NCI-H1092 treated with DMSO at 0.1 percent for 48 hours (cell line): ENCODE measurements at regions not wholly inside any gene's neighbourhood (a gene's known extent, or its start where the extent isn't known, plus 50 kb on each side); places are given as distances from the start of the nearest gene placed in this dataset.

ENCODE experiments used
- DNase-seq: peaks from one replicate; lab custom pipeline; 2025; lab: John Stamatoyannopoulos, UW

DNA sequence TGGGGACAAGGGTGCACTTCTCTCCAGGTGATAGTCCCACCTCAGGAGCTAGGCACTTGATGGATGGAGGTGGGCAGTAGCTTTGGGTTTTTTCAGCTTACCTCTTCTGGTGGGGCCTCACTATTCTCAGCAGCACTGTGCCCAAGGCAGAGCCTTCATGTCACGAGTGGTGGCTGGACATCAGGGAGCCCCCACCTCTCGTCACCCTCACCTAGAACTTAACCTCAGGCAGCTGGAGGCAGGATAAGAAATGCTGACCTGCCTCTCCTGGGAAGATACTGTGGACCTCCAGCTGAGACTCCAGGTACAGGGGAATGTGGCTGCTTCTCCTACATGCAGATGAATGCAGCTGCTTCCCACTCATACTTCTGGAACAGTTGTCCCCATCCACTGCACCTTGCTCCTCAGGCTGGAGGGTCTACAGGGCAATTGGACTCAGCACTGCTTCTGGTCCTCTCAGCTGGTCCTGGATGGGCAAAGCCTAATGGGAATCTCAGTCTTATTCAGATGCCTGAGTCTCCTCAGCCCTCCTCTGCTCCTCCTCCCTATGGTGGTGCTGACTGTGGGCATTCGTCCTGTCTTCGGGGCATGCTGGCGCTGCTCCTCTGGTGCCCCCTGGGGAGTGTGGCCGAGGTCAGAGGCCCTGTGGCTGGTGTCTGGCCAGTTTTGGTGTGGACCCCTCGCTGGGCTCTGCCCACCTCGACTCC lies 129.9 kb downstream of the KLF13 start:
- DNase-seq, result no peak

DNA sequence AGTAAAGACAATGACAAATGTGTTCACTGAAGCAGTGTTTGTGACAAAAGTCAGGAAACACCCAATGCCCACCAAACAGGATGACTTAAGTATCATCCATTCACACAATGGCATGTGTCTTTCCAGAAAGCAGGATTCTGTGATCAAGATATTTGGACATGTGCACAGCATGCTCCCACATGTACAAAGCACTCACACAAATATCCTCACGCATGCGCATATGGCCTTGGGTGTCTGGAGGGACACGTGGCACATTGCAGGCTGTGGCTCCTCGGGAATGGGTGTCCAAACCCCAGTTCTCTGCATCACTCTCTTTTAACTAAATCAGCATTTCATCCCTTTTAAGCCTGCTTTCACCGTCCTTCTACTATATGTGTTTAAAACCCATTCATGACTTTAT lies 130.5 kb downstream of the KLF13 start:
- no peak for DNase-seq

DNA sequence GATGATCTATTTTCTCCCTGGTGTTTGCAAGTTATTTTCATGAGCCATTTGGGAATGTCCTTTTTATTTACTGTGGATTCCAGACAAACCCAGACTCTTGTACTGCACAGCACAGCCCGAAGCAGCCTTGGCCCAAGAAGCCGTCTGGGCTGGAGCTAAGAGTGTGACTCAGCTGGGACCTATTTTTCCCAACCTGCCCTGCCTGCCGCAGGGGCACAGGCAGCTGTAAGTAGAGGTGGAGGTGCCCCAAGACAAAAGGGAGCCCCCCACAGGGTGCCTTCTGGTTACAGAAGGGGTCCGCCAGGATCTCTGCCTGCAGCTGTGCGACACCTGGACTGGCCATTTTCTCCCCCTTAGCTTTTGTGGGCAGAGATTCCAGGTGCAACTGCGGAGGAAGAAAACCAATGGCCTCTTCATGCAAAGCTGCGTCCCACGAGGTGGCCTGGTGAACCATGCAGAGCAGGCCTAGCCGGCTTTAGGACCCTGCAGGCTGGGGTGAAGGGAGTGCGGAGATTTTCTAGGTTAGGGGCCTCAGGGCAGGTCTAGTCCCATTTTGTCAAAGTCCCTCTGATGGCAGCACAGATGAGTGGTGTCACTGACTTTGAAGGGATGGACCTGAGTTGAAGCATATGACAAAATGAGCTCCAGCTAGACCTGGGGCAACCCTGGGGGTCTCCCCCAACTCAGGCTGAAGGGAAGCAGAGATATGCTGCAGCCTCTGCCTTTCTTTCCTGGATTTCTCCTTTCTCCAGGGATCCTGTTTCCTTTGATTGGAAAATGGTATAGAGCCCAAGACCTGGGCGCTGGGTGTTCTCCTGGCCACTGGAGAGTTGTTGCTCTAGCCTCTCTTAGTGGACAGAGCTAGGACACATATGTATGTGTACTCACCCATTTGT lies 131.2 kb downstream of the KLF13 start:
- no peak for DNase-seq

DNA sequence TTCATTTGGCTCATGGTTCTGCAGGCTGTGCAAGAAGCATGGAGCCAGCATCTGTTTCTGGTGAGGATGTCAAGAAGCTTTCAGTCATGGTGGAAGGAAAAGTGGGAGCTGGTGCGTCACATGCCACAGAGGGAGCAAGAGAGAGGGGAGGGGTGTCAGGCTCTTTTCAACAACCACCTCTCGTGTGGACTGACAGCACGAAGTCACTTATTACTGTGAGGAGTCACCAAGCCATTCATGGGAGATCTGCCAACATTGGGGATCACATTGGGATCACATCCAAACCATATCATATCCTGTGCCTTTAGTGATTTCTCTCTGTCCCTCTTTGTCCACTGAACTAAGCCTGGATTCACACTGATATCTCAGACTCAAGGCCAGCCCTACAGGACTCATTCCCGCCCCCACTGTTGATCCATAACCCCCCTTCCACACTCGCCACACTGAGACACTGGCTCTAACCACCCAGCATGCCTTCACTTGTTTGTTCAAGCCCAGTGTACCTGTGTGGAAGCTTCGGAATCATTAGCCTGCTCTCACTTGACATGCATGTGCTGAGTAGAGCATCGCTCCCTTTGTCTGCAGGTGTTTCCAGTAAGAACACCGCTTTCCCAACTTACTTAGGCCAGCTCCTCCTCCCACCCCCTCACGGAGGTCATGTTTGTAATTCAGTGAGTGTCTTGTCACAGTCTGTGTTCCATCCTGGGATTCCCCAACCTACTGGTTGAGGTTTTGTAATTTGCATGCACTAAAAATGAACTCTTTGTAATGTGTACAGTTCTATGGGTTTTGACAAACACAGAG lies 132.2 kb downstream of the KLF13 start:
- no peak for DNase-seq

DNA sequence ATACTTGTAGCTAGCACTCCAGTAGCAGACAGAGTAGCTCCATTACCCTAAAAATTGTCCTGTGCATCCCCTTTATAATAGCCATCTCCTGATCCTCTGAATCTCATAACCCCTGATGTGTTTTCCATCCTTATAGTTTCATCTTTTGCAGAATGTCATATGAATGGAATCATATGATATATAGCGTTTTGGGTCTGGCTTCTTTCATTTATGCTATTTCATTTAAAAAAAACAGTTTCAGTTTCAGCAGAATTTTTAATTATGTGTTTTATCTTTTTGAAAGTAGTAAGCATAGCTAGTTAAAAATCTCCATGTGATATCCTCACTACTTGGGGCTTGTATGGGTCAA lies 132.7 kb downstream of the KLF13 start:
- no peak for DNase-seq

DNA sequence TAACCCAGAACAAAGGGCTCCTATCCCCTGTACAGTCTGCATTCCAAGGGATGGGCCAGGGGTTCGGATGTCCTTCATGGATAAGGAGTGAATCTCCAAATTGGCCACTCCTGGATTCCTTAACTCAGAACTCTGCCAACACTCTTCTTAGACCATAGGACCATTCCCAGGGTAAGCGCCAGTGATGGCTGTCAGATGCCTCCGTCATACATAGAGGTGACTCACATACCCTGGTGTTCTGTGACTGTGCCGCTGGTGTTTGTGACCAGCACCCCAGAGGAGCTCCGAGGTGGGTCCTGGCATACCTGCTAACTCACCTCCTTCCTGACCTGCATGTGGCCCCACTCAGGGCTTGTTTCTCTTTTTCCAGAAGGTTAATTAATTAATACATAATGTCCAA lies 134.7 kb downstream of the KLF13 start:
- DNase-seq, result no peak

DNA sequence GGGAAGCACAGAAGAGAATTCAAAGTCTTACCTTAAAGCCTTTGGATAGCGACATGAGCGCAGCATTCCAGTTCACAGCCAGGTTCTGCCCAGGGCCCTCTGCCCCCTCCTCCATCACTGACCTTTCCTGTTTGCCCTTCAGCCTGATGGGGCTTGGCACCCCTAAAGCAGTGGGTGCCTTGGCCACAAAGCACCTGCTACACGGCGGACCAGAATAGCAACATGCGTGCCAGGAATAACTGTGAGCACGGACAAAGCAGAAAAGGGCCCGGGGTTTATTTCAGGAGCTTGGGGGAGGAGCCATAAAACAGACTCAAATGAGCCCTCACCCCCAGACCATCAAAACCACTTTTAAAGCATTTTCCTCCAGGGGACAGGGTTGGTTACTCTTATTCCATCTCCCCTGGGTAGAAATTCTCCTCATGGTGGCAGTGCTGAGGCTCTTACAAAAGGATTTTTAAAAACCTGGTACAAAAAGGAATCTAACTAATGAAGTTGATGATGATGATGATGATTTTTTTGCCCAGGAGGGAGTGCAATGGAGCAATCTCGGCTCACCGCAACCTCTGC lies 135.4 kb downstream of the KLF13 start:
- DNase-seq, result no peak

DNA sequence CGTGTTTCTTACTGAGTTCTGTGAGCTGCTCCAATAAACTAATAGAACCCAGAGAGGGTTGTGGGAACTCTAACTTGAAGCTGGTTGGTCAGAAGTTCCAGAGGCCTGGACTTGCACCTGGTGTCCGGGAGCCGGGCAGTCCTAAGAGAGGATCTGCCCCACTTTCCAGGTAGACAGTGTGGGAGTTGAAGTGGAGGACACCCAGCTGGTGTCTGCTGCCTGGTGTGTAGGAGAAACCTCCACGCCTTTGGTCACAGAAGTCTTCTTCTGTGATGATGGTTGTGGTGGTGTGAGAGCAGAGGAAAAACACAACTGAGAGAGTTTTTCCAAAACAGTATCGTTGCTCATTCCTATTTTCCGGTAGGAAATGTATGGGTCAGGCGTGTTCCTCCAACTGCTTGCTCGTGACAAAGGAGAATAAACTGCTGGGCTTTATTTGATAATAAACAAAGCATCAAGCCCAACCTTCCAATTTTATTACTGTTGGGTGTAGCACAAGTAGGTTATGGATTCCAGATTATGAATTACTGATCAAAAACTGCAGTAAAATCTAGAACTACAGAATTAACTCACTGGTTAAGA lies 137.0 kb downstream of the KLF13 start:
- DNase-seq, result no peak

DNA sequence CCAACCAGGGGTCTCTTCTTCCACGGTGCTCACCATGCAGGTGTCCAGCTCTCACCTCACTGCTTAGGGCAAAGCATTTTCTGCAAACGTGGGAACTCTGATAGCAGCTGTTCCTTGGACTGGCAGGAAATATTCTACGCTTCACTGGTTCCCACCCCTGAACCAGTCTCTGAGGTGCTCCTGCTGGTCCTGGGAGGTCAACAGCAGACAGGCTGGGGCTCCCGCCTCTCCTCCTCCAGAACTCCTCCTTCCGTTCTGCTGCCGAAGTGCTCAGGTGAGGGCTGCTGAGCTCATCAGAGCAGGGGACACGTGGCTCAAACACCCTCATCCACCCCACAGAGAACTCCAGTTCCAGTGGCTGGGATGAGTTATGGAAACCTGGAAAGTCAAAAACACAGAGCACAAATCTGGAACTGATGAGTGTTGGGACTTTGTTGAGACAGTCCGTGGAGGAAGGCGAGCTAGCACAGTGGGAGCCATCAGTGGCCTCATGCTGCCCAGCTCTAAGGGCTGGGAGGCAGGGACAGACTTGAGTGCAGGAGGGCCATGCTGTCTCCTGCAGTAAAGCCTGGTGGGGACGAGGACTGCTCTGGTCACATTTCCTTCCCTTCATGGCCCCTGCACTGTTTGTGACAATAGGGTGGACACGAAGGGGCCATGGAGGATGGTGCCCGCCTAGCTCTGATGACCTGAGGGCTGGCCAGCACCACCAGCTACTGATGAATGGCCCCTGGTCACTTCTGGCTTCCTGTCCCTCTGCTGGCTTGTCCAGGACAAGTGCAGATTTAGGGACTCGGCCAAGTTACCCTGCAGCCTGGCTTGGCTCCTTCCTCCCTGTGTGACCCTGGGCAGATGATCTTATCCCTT lies 137.8 kb downstream of the KLF13 start:
- DNase-seq, result no peak

DNA sequence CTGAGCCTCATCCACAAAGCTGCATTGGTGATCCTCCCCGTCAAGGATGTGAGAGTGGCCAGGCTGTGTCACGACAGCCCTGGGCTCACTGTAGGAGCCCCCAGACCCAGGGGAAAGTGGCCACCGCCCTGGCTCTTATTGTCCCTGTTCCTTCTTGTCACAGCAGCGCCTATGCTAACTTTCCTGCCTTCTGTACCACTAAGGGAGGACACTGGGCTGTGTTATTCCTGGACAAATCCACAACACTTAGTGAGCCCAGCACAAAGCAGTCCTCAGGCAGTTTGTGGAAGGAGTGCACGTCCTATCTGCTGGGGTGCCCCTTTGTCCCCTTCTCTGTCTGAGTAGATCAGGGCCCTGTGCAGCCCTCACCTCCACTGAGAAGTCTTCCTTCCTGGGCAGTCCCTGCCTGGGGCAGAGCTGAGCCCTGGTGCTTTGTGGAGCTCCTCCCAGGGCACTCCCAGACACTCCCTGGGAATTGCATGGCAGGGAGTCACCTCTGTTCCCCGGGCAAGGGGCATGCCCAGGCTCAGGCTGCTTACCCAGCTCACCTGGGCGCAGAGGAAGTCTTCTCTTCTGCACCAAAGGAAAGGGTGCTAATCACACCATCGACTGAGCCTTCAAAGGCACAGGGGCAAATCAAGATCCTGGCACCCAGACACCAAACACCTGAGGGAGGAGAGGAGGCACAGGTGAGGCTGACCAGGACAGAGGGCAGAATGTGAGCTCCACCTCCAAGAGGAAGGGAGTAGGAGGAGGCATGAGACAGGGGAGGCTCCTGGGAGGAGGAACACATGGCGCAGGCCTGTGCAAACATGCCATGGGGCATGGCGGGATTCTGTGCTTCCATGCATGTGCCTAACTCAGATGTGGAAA lies 138.7 kb downstream of the KLF13 start:
- no peak for DNase-seq

DNA sequence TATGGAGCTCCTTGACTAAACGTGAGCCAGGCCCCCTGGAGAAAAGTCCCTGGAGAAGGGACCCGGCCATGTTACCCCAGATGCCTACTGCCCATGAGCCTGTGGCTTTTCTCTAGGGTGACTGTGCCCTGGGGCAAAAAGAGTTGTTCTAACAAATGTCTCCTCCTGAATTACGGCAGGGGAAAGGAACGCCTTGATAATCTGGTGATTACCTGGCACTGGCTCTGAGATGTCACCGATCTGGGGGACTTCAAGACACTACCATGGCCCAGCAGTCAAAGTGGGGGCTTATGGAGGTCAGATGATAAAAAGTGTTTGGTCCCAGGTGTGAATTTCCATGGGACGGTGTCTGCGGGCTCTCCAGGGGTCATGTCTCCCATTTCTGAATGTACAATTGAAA lies 140.7 kb downstream of the KLF13 start:
- no peak for DNase-seq

DNA sequence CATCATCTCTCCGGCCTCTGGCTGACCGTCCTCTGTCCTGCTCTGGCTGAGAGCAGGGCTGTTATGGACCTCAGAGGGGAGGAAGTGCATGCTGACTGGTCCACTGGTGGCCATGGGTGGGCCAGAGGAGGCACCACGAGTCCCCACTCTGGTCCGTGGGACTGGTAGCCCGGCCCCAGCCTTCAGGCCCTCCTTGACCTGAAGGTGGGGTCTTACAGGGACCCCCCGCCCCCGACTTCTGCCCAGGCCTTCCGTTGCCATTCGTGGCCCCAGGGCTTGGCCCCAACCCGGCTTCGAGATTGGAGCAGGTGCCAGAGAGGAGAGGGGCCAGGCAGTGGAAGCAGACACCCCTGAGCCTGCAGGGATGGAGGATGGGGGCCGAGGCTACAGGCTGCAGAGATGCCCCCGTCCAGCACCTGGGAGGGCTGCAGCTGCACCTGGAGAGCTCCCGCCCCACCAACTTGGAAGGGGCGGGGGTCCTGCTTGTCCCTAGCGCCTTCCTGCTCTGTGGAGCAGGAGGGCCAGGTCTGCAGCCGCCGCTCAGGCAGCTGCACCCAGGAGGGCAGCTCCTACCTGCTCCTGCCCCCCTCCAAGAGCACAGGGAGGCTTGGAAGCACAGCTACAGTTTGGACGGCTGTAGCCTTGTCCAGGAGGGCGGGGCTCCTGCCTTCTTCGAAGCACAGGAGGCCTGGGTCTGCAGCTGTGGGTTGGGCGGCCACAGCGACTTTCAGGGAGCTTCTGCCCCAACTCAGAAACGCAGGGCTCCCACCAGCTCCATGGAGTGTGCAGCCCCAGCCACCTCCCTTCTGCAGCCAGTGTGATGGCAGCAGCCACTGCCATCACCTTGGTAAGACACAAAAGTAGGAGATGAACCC lies 142.5 kb downstream of the KLF13 start:
- no peak for DNase-seq

DNA sequence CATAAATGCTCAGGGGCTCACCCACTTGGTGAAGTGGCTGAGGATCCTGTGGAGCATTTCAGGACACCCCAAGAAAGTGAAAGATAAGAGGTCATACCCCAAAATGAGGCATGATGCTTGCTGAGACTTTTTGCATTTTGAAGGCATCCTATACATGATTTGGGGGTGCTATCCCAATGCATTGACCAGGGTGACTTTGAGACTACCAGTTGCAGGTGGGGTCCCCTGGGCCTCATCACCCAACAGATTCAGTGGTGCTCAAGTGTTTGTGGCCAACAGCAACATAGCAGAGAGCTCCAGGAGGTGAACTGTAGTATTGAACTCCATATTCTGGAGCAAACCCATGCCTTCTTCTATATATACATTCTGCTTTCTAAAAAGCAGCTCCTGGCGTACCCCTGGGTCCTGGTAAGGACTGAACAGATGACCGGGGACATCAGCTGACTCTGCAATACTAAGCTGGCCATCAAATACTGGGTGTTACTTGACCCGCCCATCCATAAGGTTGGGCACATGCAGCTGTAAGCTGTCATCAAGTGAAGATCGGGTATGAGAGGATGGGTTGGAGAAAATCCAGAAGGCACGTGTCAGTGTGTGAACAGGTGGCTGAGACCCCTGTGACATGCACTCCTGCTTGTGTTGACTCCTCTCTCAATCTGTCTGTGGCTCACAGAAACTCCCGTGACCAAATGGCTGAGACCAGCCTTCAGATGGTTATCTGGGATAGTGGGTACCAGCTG lies 143.3 kb downstream of the KLF13 start:
- peak; percentile 1 for DNase-seq

DNA sequence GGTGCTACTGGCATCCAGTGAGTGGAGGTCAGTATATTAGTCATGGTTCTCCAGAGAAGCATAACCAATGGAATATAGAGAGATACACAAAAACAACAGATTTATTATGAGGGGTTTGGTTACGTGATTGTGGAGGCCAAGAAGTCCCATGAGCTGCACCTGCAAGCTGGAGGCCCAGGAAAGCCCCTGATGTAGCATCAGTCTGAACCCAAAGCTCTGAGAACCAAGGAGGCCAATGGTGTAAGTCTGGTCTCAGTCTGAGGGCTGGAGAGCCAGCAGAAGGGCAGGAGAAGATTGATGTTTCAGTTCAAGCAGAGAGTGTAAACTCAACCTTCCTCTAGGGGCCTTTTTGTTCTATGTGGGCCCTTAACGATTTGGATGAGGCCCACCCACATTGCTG lies 144.1 kb downstream of the KLF13 start:
- DNase-seq, result no peak

DNA sequence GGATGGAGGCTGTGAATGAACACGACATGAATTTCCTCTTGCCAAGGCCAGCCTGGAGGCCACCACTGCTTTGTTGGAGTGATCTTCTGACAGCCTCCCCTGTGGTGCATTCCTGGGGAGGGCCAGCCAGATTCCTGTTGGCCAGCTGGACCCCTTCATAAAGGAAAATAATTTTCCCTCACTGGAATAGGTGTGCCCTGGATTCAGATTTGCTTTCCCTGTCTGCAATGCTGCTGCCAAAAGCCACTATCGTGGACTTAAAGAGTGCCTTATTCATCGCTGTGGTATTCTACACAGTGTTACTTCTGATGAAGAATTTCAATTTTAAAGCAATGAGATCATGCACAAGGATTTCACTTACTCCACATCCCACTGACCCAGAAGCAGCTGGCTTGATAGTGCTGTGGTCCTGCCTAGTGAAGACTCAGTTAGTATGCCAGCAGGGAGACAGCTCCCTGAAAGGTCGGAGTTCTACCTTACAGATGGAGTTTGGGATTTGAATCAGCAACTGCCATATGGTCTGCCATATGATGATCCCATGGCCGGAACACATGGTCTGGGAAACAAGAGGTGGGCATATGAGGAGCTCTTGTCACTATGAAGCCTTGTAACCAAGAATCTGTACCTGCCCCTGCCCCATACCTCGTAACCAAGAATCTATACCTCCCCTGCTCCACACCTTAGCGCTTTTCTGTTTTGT lies 145.2 kb downstream of the KLF13 start:
- DNase-seq, result no peak

DNA sequence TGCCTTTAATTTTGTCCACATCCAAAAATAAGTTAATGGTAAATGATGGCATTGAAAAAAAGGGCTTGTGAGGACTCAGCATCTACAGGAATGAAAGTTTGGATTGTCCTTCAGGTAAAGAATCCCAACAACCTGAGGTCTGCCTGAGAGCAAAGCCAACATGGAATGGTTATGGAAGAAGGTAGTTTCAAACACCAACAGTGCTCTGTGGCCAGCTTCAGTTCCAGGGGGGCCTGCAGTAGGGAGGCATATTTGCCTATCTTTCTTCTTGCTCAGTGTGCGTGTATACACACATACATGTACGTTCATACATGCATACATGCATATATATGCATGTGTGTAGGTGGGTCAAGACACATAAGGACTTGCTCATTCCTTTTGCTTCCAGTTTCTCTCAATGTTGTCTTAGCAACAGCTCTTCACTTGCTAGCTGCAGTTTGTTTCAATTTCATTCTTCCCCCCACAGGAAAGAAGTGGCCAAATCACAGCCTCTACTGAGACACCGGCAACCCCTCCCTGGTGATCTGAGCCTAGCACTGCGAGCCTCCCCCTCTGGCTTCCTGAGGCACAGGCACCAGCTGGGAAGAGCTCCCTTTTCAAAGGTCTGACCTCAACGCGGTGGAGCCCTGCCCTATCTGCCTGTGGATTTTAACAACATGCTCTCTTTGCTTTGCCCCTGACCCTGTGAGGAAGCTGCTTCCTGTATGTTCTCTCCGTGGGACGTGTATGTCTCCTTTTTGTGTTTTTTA lies 146.2 kb downstream of the KLF13 start:
- no peak for DNase-seq
